Osteoblast (primary cell): ENCODE measurements at regions not wholly inside any gene's neighbourhood (a gene's known extent, or its start where the extent isn't known, plus 50 kb on each side); places are given as distances from the start of the nearest gene placed in this dataset.

Experiments
- DNase-seq: peaks from one replicate; pipeline ENCODE4 v3.0.0; 2011; ENCODE audit warnings: low spot score, mixed read lengths; ENCODE audit not compliant: insufficient read length; ENCODE audit errors: missing footprints
- H2AFZ ChIP-seq: 2 replicates; pipeline ENCODE4 v1.6.0; 2011; ENCODE audit warnings: mild to moderate bottlenecking, low read length
- H3K27ac ChIP-seq: 2 replicates; pipeline ENCODE4 v1.5.1; 2011; ENCODE audit warnings: mild to moderate bottlenecking, low read depth, low read length, moderate library complexity
- H3K27me3 ChIP-seq: 2 replicates; pipeline ENCODE4 v1.6.0; 2012; ENCODE audit warnings: mild to moderate bottlenecking, control low read depth, inconsistent platforms, low read length, moderate library complexity; ENCODE audit not compliant: insufficient read depth
- H3K36me3 ChIP-seq: 2 replicates; pipeline ENCODE4 v1.5.1; 2011; ENCODE audit warnings: mild to moderate bottlenecking, low read length, control low read depth, moderate library complexity; ENCODE audit not compliant: insufficient read depth
- H3K4me1 ChIP-seq: 2 replicates; pipeline ENCODE4 v1.5.1; 2011; ENCODE audit warnings: mild to moderate bottlenecking, low read length, control low read depth, moderate library complexity; ENCODE audit not compliant: insufficient read depth
- H3K4me2 ChIP-seq: 2 replicates; pipeline ENCODE4 v1.6.0; 2011; ENCODE audit warnings: mild to moderate bottlenecking, low read length; ENCODE audit not compliant: insufficient read depth
- H3K4me3 ChIP-seq: fragments of 200-600 bp; sonication (generic); 3 replicates; pipeline ENCODE4 v1.5.1; 2012; ENCODE audit warnings: mild to moderate bottlenecking, low read length, inconsistent platforms; ENCODE audit not compliant: insufficient read depth
- H3K79me2 ChIP-seq: 2 replicates; pipeline ENCODE4 v1.6.0; 2012; ENCODE audit warnings: mild to moderate bottlenecking, low read length, control low read depth, inconsistent platforms; ENCODE audit not compliant: insufficient read depth
- H3K9me3 ChIP-seq: 2 replicates; pipeline ENCODE4 v1.5.1; 2011; ENCODE audit warnings: low read depth, low read length, control low read depth
- H4K20me1 ChIP-seq: 2 replicates; pipeline ENCODE4 v1.6.0; 2012; ENCODE audit warnings: mild to moderate bottlenecking, low read length, control low read depth; ENCODE audit not compliant: insufficient read depth
- TF ChIP-seq, protein P1 (sequence below): IDR thresholded peaks from 2 replicates; pipeline ENCODE4 v1.5.1; 2011; ENCODE audit warnings: mild to moderate bottlenecking, low read depth, low read length, moderate library complexity; ENCODE audit errors: extremely low read depth

GRCh38 chr6:155747491-155747890 lies 291.9 kb upstream of the NOX3 start:
- H3K9me3 ChIP-seq, result no peaks in the 10 kb centered on the region
- H3K27me3 ChIP-seq, result no peaks in the 10 kb centered on the region
- no peaks in the 10 kb centered on the region for H3K36me3 ChIP-seq
- H3K4me1 ChIP-seq, result no peaks in the 10 kb centered on the region
- no peak overlapping the region for H3K4me3 ChIP-seq
- no peak overlapping the region for H3K27ac ChIP-seq
- no peaks in the 10 kb centered on the region for H3K79me2 ChIP-seq
- no peak overlapping the region for H2AFZ ChIP-seq
- H3K4me2 ChIP-seq, result no peak overlapping the region
- no peak for DNase-seq
- TF ChIP-seq, protein P1, sequence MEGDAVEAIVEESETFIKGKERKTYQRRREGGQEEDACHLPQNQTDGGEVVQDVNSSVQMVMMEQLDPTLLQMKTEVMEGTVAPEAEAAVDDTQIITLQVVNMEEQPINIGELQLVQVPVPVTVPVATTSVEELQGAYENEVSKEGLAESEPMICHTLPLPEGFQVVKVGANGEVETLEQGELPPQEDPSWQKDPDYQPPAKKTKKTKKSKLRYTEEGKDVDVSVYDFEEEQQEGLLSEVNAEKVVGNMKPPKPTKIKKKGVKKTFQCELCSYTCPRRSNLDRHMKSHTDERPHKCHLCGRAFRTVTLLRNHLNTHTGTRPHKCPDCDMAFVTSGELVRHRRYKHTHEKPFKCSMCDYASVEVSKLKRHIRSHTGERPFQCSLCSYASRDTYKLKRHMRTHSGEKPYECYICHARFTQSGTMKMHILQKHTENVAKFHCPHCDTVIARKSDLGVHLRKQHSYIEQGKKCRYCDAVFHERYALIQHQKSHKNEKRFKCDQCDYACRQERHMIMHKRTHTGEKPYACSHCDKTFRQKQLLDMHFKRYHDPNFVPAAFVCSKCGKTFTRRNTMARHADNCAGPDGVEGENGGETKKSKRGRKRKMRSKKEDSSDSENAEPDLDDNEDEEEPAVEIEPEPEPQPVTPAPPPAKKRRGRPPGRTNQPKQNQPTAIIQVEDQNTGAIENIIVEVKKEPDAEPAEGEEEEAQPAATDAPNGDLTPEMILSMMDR, result no peak
- H4K20me1 ChIP-seq, result no peaks in the 10 kb centered on the region

- H3K9me3 ChIP-seq, result no peaks in the 10 kb centered on the region
- no peak overlapping the region for H2AFZ ChIP-seq
- no peak overlapping the region for H3K4me3 ChIP-seq
Measured at GRCh38 chr6:155740781-155741399, 285.3 kb upstream of the NOX3 start.

DNA sequence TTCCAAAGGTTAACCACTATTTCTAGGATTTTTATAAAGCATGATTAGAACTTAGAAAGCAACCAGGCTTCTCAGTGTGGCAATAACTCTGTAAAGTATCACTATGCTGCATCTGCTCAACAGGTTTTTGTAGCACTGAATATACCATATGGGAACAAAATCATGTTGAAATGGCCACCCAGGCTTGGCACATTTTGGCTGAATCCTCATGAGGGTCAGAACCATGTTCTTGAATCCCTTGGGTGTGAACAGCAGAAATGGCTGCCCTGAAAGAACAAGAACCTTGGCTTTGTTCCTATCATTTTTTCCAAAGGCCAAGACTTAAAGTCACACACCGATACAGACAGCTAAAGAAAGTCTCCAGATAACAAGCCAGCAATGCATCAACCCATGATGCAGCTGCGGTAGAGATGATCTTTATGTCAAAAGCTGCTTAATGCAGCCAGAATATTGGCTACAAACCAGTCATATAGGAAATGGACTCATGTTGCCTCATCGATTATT lies 283.0 kb upstream of the NOX3 start:
- Histone ChIP-seq H3K79me2 (no peaks in the 10 kb centered on the region), H3K9me3 (no peaks in the 10 kb centered on the region), H3K4me1 (no peaks in the 10 kb centered on the region), H3K4me2 (no peak overlapping the region), H2AFZ (no peak overlapping the region), H3K27ac (no peak overlapping the region), H3K27me3 (no peaks in the 10 kb centered on the region), H3K4me3 (no peak overlapping the region), H3K36me3 (no peaks in the 10 kb centered on the region), H4K20me1 (no peaks in the 10 kb centered on the region)
- TF ChIP-seq, protein P1, result no peak
- DNase-seq, result no peak

More at GRCh38 chr6:155740781-155741399, 285.3 kb upstream of the NOX3 start:
- no peaks in the 10 kb centered on the region for H3K79me2 ChIP-seq
- no peaks in the 10 kb centered on the region for H3K27me3 ChIP-seq
- TF ChIP-seq, protein P1, result no peak
- H3K4me2 ChIP-seq, result no peak overlapping the region
- H3K4me1 ChIP-seq, result no peaks in the 10 kb centered on the region
- no peaks in the 10 kb centered on the region for H4K20me1 ChIP-seq
- no peak overlapping the region for H3K27ac ChIP-seq
- no peaks in the 10 kb centered on the region for H3K36me3 ChIP-seq
- no peak for DNase-seq

DNA sequence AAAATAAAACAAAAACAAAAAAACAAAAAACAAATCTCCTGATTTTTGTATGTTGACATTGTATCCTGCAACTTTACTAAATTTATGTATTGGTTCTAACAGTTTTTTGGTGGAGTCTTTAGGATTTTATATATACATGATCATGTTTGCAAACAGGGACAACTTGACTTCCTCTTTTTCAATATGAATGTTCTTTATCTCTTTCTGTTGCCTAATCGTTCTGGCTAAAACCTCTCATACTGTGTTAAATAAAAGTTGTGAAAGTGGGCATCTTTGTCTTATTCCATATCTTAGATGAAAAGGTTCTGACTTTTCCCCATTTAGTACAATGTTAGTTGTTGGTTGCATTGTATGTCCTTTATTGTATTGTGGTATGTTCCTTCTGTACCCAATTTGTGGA lies 261.7 kb upstream of the NOX3 start:
- Histone ChIP-seq H3K4me1 (no peaks in the 10 kb centered on the region), H3K4me3 (no peak overlapping the region), H3K79me2 (no peaks in the 10 kb centered on the region), H2AFZ (no peak overlapping the region), H3K4me2 (no peak overlapping the region), H4K20me1 (no peaks in the 10 kb centered on the region), H3K27ac (no peak overlapping the region), H3K27me3 (no peaks in the 10 kb centered on the region), H3K9me3 (no peaks in the 10 kb centered on the region), H3K36me3 (no peaks in the 10 kb centered on the region)
- TF ChIP-seq, protein P1, result no peak
- no peak for DNase-seq
